DOHH2 (cell line): ENCODE measurements at regions not wholly inside any gene's neighbourhood (a gene's known extent, or its start where the extent isn't known, plus 50 kb on each side); places are given as distances from the start of the nearest gene placed in this dataset.

Source experiments
- CTCF ChIP-seq: fragments of 200-600 bp; sonication (generic); IDR thresholded peaks from one replicate; pipeline ENCODE4 v1.5.1; 2014; ENCODE audit warnings: antibody characterized with exemption, mild to moderate bottlenecking, low read depth, low read length; ENCODE audit not compliant: poor library complexity, severe bottlenecking
- EZH2phosphoT487 ChIP-seq: fragments of 200-600 bp; sonication (generic); IDR thresholded peaks from 2 replicates; pipeline ENCODE4 v1.6.1; 2017; ENCODE audit warnings: borderline replicate concordance, mild to moderate bottlenecking, antibody characterized with exemption, low read length, moderate library complexity, mixed read lengths

- TF ChIP-seq CTCF = no peak
- TF ChIP-seq EZH2phosphoT487 = no peak
Measured at GRCh38 chr6:155628306-155628705, 172.7 kb upstream of the NOX3 start.
